ENCODE measurements at regions not wholly inside any gene's neighbourhood (a gene's known extent, or its start where the extent isn't known, plus 50 kb on each side); places are given as distances from the start of the nearest gene placed in this dataset.

DNA sequence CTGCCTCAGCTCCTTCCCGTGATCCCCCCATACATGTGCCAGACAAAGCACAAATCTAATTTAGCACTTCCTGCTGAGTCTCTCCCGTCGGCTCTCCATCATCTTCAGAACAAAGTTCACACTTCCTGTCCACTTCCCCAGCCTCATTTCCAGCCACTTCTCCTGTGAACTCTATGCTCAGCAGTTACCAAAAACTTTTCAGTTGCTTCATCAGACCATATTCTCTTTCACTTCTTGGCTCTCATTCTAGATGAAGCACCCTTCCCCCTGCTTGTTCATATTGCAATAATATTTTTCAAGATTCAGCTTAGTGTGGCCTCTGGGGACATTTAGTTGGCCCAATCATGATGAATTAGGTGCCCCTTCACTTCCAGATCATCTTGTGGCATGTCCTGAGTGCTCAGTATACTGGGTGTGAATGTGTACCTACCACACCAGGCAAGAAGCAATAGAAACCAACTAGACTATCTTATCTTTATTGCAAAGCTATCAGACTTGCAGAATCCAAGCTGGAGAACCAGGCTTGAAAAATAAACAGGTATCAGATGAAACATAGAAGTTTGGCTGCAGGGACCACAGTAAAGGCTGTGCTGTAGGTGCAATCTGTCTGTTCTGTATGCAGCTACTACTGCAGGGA, 115.8 kb downstream of the NXPE2 start:
- Histone ChIP-seq H3K9me3 (ENCODE audit: insufficient read depth, low read length) (no peaks in the 10 kb centered on the region), H3K4me3 (ENCODE audit: low read length) (no peak overlapping the region), H3K79me2 (ENCODE audit: low read length) (no peaks in the 10 kb centered on the region), H3K27ac (ENCODE audit: low read length) (no peak overlapping the region), H3K27me3 (ENCODE audit: low read depth, low read length) (peaks cover 37% of the 10 kb centered on the region; the same call in 1 of the 2 replicates), H2AFZ (ENCODE audit: low read depth, low read length) (no peak overlapping the region), H4K20me1 (ENCODE audit: insufficient read depth, low read length) (no peaks in the 10 kb centered on the region), H3K4me2 (ENCODE audit: low read length) (no peak overlapping the region), H3K9ac (ENCODE audit: low read length) (no peak overlapping the region), H3K36me3 (replicated peaks; ENCODE audit: low read depth, low read length) (no peaks in the 10 kb centered on the region), H3K4me1 (ENCODE audit: low read length) (no peaks in the 10 kb centered on the region)
- TF ChIP-seq EZH2phosphoT487 (IDR thresholded peaks at IDR 0.05; ENCODE audit: low read depth) = no peak
- TF ChIP-seq, protein P1, sequence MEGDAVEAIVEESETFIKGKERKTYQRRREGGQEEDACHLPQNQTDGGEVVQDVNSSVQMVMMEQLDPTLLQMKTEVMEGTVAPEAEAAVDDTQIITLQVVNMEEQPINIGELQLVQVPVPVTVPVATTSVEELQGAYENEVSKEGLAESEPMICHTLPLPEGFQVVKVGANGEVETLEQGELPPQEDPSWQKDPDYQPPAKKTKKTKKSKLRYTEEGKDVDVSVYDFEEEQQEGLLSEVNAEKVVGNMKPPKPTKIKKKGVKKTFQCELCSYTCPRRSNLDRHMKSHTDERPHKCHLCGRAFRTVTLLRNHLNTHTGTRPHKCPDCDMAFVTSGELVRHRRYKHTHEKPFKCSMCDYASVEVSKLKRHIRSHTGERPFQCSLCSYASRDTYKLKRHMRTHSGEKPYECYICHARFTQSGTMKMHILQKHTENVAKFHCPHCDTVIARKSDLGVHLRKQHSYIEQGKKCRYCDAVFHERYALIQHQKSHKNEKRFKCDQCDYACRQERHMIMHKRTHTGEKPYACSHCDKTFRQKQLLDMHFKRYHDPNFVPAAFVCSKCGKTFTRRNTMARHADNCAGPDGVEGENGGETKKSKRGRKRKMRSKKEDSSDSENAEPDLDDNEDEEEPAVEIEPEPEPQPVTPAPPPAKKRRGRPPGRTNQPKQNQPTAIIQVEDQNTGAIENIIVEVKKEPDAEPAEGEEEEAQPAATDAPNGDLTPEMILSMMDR (IDR thresholded peaks at IDR 0.05; ENCODE audit: low read depth, low read length) = no peak

DNA sequence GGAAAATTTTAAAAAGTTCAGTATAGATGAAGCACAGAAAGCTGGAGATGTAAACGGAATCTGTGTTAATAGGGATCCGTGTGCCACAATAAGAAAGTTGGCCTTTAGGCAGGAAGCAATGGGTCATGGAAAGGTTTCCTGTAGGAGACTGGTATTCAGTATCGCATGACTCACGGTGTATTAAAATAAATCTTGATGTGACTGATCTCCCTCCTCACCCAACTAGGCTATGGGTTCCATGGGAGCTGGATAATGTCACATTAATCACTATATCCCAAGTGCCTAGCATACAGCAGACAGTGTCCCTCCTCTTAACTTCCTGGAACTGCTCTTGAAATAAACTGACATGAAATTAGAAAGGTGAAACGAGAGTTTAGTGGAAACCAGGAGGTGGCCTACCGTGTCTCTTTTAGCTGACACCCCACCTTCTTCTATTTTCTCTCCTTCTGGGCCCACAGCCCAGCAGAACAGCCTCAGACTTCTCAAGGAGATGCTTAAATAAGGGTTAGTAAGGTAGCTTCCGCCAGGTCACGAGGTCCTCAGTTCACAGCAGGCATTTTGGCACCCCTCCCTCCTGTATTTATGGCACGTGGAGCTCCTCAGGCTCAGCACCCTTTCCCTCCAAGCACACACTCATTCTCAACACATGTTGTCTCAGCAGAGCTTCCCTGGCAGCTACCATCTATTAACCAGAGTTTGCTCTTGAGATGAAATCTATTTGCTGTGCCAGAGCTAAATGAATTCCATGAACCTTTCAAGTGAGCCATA, 118.8 kb downstream of the NXPE2 start:
- Histone ChIP-seq H3K9ac (ENCODE audit: low read length) (no peak overlapping the region), H3K27ac (ENCODE audit: low read length) (no peak overlapping the region), H3K79me2 (ENCODE audit: low read length) (no peaks in the 10 kb centered on the region), H3K4me2 (ENCODE audit: low read length) (no peak overlapping the region), H3K27me3 (ENCODE audit: low read depth, low read length) (peaks cover 40% of the 10 kb centered on the region; the same call in 1 of the 2 replicates), H3K4me1 (ENCODE audit: low read length) (no peaks in the 10 kb centered on the region), H3K9me3 (ENCODE audit: insufficient read depth, low read length) (no peaks in the 10 kb centered on the region), H2AFZ (ENCODE audit: low read depth, low read length) (no peak overlapping the region), H3K4me3 (ENCODE audit: low read length) (no peak overlapping the region), H3K36me3 (replicated peaks; ENCODE audit: low read depth, low read length) (no peaks in the 10 kb centered on the region), H4K20me1 (ENCODE audit: insufficient read depth, low read length) (no peaks in the 10 kb centered on the region)
- no peak for TF ChIP-seq EZH2phosphoT487 (IDR thresholded peaks at IDR 0.05; ENCODE audit: low read depth)
- TF ChIP-seq, protein P1 (IDR thresholded peaks at IDR 0.05; ENCODE audit: low read depth, low read length) = no peak

DNA sequence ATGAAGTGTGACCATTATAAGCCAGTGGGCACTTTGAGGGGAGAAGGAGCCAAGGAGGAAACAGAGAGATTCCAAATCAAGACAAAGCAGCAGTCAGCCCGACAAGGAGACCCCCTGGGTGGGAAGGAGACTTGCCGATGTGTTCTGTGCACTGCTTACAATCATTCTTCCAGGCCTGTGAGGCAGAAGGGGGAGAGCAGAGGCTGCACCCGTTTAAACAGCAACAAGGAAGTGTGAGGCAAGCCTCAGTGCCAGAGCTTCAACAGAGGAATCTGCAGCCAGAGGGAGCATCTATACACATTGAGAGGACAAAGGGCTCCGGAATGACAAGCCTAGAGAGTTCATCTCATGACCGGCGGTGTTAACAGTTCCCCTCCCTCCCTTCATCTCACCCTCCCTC, 121.1 kb downstream of the NXPE2 start:
- no peaks in the 10 kb centered on the region for H3K9me3 ChIP-seq (ENCODE audit: insufficient read depth, low read length)
- no peaks in the 10 kb centered on the region for H3K4me1 ChIP-seq (ENCODE audit: low read length)
- H3K4me2 ChIP-seq (ENCODE audit: low read length) = no peak overlapping the region
- H3K79me2 ChIP-seq (ENCODE audit: low read length) = no peaks in the 10 kb centered on the region
- no peaks in the 10 kb centered on the region for H3K36me3 ChIP-seq (replicated peaks; ENCODE audit: low read depth, low read length)
- H3K27me3 ChIP-seq (ENCODE audit: low read depth, low read length) = peaks cover 22% of the 10 kb centered on the region; the same call in 1 of the 2 replicates
- TF ChIP-seq, protein P1 (IDR thresholded peaks at IDR 0.05; ENCODE audit: low read depth, low read length) = no peak
- TF ChIP-seq EZH2phosphoT487 (IDR thresholded peaks at IDR 0.05; ENCODE audit: low read depth) = no peak
- H3K27ac ChIP-seq (ENCODE audit: low read length) = no peak overlapping the region
- no peak overlapping the region for H3K4me3 ChIP-seq (ENCODE audit: low read length)
- no peaks in the 10 kb centered on the region for H4K20me1 ChIP-seq (ENCODE audit: insufficient read depth, low read length)
- no peak overlapping the region for H3K9ac ChIP-seq (ENCODE audit: low read length)
- H2AFZ ChIP-seq (ENCODE audit: low read depth, low read length) = no peak overlapping the region

DNA sequence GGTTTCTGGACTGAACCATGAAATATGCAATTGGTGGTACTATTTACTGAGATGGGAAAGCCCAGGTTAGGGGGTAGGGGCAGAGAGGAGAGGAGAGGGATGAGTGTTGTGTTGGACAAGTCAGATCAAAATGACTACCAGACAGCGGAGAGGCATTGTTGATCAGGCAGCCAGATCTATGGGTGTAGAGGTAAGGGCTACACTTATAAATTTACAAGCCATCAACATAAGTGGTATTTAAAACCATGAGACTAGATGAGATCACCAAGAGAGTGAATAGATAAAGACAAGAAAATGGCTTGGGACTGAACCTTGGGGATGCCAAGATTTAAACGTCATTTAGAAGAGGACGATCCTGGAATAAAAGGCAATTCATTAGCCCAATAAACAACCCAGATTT, 123.4 kb downstream of the NXPE2 start:
- 0 out of 2 replicates have a peak, but pooled peaks cover 9% of the 10 kb centered on the region for H3K27me3 ChIP-seq (ENCODE audit: low read depth, low read length)
- no peak overlapping the region for H3K9ac ChIP-seq (ENCODE audit: low read length)
- no peak overlapping the region for H3K4me2 ChIP-seq (ENCODE audit: low read length)

More for the DNA sequence above, 123.4 kb downstream of the NXPE2 start:
- no peaks in the 10 kb centered on the region for H3K4me1 ChIP-seq (ENCODE audit: low read length)
- TF ChIP-seq EZH2phosphoT487 (IDR thresholded peaks at IDR 0.05; ENCODE audit: low read depth) = no peak
- TF ChIP-seq, protein P1 (IDR thresholded peaks at IDR 0.05; ENCODE audit: low read depth, low read length) = no peak
- H3K4me3 ChIP-seq (ENCODE audit: low read length) = no peak overlapping the region
- H3K9me3 ChIP-seq (ENCODE audit: insufficient read depth, low read length) = no peaks in the 10 kb centered on the region
- no peaks in the 10 kb centered on the region for H4K20me1 ChIP-seq (ENCODE audit: insufficient read depth, low read length)
- no peaks in the 10 kb centered on the region for H3K79me2 ChIP-seq (ENCODE audit: low read length)
- no peaks in the 10 kb centered on the region for H3K36me3 ChIP-seq (replicated peaks; ENCODE audit: low read depth, low read length)
- no peak overlapping the region for H2AFZ ChIP-seq (ENCODE audit: low read depth, low read length)
- H3K27ac ChIP-seq (ENCODE audit: low read length) = no peak overlapping the region
